Activated CD8-positive, alpha-beta T cell treated with anti-CD3 and anti-CD28 coated beads for 36 hours (primary cell): ENCODE measurements at regions not wholly inside any gene's neighbourhood (a gene's known extent, or its start where the extent isn't known, plus 50 kb on each side); places are given as distances from the start of the nearest gene placed in this dataset.

ENCODE experiments used
- ATAC-seq: fragments of 200-7000 bp; cut with Tn5 transposase; one replicate; pipeline ENCODE4 v1.10.0; 2021; ENCODE audit warnings: mild to moderate bottlenecking, moderate library complexity
- CTCF ChIA-PET: fragments of 350-600 bp; sonication (Branson Sonifier 250); formaldehyde crosslinking; loops from one replicate; lab custom pipeline; 2021; ENCODE audit warnings: antibody characterized with exemption; lab: Charles Lee
- POLR2A ChIA-PET: fragments of 350-600 bp; sonication (Branson Sonifier 250); formaldehyde crosslinking; loops from one replicate; lab custom pipeline; 2021; ENCODE audit warnings: antibody characterized with exemption; lab: Charles Lee
- DNase-seq: peaks from one replicate; pipeline ENCODE4 v3.0.0-alpha.2; 2020
- H3K27ac Mint-ChIP-seq: one replicate; pipeline ENCODE4 v1.8.0; 2021; ENCODE audit warnings: mild to moderate bottlenecking, mixed read lengths
- H3K27me3 Mint-ChIP-seq: one replicate; pipeline ENCODE4 v1.8.0; 2021; ENCODE audit warnings: mixed read lengths
- H3K36me3 Mint-ChIP-seq: one replicate; pipeline ENCODE4 v1.8.0; 2021; ENCODE audit warnings: low read depth, mixed read lengths
- H3K4me1 Mint-ChIP-seq: one replicate; pipeline ENCODE4 v1.8.0; 2021; ENCODE audit warnings: low read depth, mixed read lengths
- H3K4me3 Mint-ChIP-seq: one replicate; pipeline ENCODE4 v1.8.0; 2021; ENCODE audit warnings: mild to moderate bottlenecking, moderate library complexity, mixed read lengths
- H3K9me3 Mint-ChIP-seq: one replicate; pipeline ENCODE4 v1.8.0; 2021; ENCODE audit warnings: mixed read lengths
- CTCF ChIP-seq: fragments of 200-600 bp; IDR thresholded peaks from one replicate; pipeline ENCODE4 v1.8.0; 2022; ENCODE audit warnings: antibody characterized with exemption, mild to moderate bottlenecking
- intact Hi-C: fragments of 100-400 bp; cut with micrococcal nuclease; formaldehyde crosslinking; loops from one replicate; pipeline ENCODE4 v1.10.0; 2022

GRCh38 chr2:425947-426346 lies 138.1 kb upstream of the ALKAL2 start:
- TF ChIP-seq CTCF = no peak
- Mint-ChIP-seq H3K27ac (no peak overlapping the region), H3K27me3 (no peaks in the 10 kb centered on the region), H3K36me3 (no peaks in the 10 kb centered on the region), H3K9me3 (peaks cover 4% of the 10 kb centered on the region), H3K4me3 (no peak overlapping the region), H3K4me1 (peaks cover 22% of the 10 kb centered on the region)
- DNase-seq (no peak), ATAC-seq (no peak)
- POLR2A ChIA-PET = no interaction called here
- intact Hi-C loops = no loop called here
- CTCF ChIA-PET = no interaction called here

- TF ChIP-seq CTCF = no peak
- Mint-ChIP-seq H3K36me3 (no peaks in the 10 kb centered on the region), H3K4me3 (no peak overlapping the region), H3K27ac (no peak overlapping the region), H3K27me3 (no peaks in the 10 kb centered on the region), H3K9me3 (peaks cover 4% of the 10 kb centered on the region), H3K4me1 (peaks cover 15% of the 10 kb centered on the region)
- intact Hi-C loops = no loop called here
- ChIA-PET POLR2A (no interaction called here), CTCF (no interaction called here)
- no peak for DNase-seq
- ATAC-seq = no peak
Measured at GRCh38 chr2:425243-425642, 137.4 kb upstream of the ALKAL2 start.

- TF ChIP-seq CTCF = no peak
- ChIA-PET POLR2A (interaction anchor here (0.6 kb wide), 1 partner anchor 106 kb away, joined by 3 read pairs; no protein-coding TSS in a partner anchor), CTCF (no interaction called here)
- H3K4me1 Mint-ChIP-seq = peaks cover 11% of the 10 kb centered on the region
- no peaks in the 10 kb centered on the region for H3K36me3 Mint-ChIP-seq
- H3K4me3 Mint-ChIP-seq = no peak overlapping the region
- intact Hi-C loops = no loop called here
- H3K27ac Mint-ChIP-seq = no peak overlapping the region
- peaks cover 4% of the 10 kb centered on the region for H3K9me3 Mint-ChIP-seq
- no peak for DNase-seq
- no peak for ATAC-seq
- no peaks in the 10 kb centered on the region for H3K27me3 Mint-ChIP-seq
Measured at GRCh38 chr2:424306-425171, 136.6 kb upstream of the ALKAL2 start.

- no peak overlapping the region for H3K27ac Mint-ChIP-seq
Measured at GRCh38 chr2:423479-423878, 135.6 kb upstream of the ALKAL2 start.

More at GRCh38 chr2:423479-423878, 135.6 kb upstream of the ALKAL2 start:
- ChIA-PET CTCF (no interaction called here), POLR2A (no interaction called here)
- Mint-ChIP-seq H3K9me3 (no peaks in the 10 kb centered on the region), H3K4me1 (peaks cover 3% of the 10 kb centered on the region), H3K36me3 (no peaks in the 10 kb centered on the region), H3K27me3 (no peaks in the 10 kb centered on the region), H3K4me3 (no peak overlapping the region)
- intact Hi-C loops = no loop called here
- no peak for TF ChIP-seq CTCF
- DNase-seq = no peak
- ATAC-seq = no peak
